WERI-Rb-1 (cell line): ENCODE measurements at regions not wholly inside any gene's neighbourhood (a gene's known extent, or its start where the extent isn't known, plus 50 kb on each side); places are given as distances from the start of the nearest gene placed in this dataset.
"Not testable (repeated sequence)": the region's sequence is repeated elsewhere in the genome, so short reads cannot be mapped to it uniquely, and the experiment has no call there.

Experiments used
- DNase-seq: peaks from one replicate; pipeline ENCODE4 v3.0.0-alpha.2; 2020
- H3K27ac ChIP-seq: fragments of 250-450 bp; sonication (Bioruptor Pico); 2 replicates; pipeline ENCODE4 v1.5.1; 2020; ENCODE audit warnings: mild to moderate bottlenecking, moderate library complexity
- H3K27me3 ChIP-seq: fragments of 250-450 bp; sonication (Bioruptor Pico); 2 replicates; pipeline ENCODE4 v1.5.1; 2021; ENCODE audit warnings: mild to moderate bottlenecking, low read depth, moderate library complexity; ENCODE audit not compliant: insufficient read depth, severe bottlenecking
- H3K36me3 ChIP-seq: fragments of 250-450 bp; sonication (Bioruptor Pico); 2 replicates; pipeline ENCODE4 v1.5.1; 2020; ENCODE audit warnings: mild to moderate bottlenecking, moderate library complexity
- H3K4me3 ChIP-seq: 2 replicates; pipeline ENCODE4 v1.5.1; 2011; ENCODE audit warnings: low read depth, mild to moderate bottlenecking, control low read depth, low read length
- H3K9me3 ChIP-seq: fragments of 250-450 bp; sonication (Bioruptor Pico); 2 replicates; pipeline ENCODE4 v1.5.1; 2021; ENCODE audit warnings: mild to moderate bottlenecking, moderate library complexity; ENCODE audit not compliant: severe bottlenecking
- TF ChIP-seq, protein P1 (sequence below): IDR thresholded peaks from 2 replicates; pipeline ENCODE4 v1.5.1; 2011; ENCODE audit warnings: low read depth, mild to moderate bottlenecking, control low read depth, inconsistent platforms, low read length

DNA sequence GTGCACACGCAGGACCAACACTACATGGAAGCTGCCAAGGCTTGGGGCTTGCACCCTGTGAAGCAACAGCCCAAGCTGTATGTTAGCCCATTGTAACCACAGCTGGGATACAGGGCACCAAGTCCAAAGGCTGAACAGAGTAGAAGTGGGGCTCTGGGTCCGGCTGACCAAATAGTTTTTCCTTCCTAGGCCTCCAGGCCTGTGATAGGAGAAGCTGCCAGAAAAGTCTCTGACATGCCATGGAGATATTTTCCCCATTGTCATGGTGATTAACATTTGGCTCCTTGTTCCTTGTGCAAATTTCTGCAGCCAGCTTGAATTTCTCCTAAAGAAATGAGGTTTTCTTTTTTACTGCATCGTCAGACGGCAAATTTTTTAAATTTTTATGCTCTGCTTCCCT lies 941.2 kb downstream of the FAM181B start:
- no peaks in the 10 kb centered on the region for H3K27me3 ChIP-seq
- no peaks in the 10 kb centered on the region for H3K9me3 ChIP-seq
- H3K4me3 ChIP-seq, result no peak overlapping the region
- no peaks in the 10 kb centered on the region for H3K36me3 ChIP-seq
- no peak overlapping the region for H3K27ac ChIP-seq
- no peak for DNase-seq
- TF ChIP-seq, protein P1, sequence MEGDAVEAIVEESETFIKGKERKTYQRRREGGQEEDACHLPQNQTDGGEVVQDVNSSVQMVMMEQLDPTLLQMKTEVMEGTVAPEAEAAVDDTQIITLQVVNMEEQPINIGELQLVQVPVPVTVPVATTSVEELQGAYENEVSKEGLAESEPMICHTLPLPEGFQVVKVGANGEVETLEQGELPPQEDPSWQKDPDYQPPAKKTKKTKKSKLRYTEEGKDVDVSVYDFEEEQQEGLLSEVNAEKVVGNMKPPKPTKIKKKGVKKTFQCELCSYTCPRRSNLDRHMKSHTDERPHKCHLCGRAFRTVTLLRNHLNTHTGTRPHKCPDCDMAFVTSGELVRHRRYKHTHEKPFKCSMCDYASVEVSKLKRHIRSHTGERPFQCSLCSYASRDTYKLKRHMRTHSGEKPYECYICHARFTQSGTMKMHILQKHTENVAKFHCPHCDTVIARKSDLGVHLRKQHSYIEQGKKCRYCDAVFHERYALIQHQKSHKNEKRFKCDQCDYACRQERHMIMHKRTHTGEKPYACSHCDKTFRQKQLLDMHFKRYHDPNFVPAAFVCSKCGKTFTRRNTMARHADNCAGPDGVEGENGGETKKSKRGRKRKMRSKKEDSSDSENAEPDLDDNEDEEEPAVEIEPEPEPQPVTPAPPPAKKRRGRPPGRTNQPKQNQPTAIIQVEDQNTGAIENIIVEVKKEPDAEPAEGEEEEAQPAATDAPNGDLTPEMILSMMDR, result no peak

DNA sequence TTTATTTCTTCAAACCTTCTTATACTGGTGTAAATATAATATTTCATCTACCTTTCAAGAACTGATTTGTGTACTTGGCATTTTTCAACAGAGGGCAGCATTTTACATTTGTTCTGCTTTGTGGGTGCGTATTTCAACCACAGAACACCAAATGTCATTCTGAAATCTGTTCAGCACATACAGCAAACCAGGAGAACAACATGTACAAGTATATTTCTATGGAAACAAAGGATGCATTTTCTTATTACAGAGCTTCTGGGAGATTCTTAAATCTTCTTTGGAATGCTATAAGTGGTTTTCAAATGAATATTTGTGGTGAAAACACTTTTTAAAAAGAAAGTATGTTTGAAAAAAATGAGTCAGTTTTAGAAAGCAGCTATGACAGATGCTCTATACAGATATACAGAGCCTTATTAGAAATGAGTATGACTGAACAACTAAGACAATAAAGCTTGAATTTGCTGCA lies 946.0 kb downstream of the FAM181B start:
- Histone ChIP-seq H3K4me3 (no peak overlapping the region), H3K27me3 (no peaks in the 10 kb centered on the region), H3K36me3 (no peaks in the 10 kb centered on the region), H3K27ac (no peak overlapping the region), H3K9me3 (no peaks in the 10 kb centered on the region)
- TF ChIP-seq, protein P1, result no peak
- DNase-seq, result no peak

DNA sequence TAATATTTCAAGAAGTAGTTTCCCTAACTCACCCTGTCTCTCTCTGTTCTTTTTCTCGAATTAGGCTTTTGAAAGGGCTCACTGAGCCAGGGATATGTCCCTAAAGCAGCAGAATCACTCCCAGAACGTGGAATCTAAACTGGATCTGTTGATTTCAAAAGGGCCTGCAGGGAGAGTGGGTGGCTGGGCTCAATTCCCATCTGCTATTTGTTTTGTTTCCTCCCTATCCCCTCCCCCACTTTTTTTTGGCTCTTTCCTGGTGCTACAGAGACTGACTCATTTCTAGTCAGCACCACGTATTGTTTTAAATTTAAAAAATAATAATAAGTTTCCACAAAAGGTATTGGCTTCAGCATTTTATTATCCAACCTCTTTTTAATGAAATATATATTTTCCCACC lies 961.5 kb downstream of the FAM181B start:
- Histone ChIP-seq H3K36me3 (no peaks in the 10 kb centered on the region), H3K9me3 (no peaks in the 10 kb centered on the region), H3K27ac (no peak overlapping the region), H3K27me3 (no peaks in the 10 kb centered on the region), H3K4me3 (no peak overlapping the region)
- DNase-seq, result no peak
- TF ChIP-seq, protein P1, result no peak

DNA sequence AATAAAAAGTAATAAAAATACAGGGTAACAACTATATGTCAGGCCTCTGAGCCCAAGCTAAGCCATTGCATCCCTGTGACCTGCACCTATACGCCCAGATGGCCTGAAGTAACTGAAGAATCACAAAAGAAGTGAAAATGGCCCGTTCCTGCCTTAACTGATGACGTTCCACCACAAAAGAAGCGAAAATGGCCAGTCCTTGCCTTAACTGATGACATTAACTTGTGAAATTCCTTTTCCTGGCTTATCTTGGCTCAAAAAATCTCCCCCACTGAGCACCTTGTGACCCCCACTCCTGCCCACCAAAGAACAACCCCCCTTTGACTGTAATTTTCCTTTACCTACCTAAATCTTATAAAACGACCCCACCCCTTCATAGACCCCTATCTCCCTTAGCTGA lies 963.8 kb downstream of the FAM181B start:
- not testable (repeated sequence) for H3K27me3 ChIP-seq, H3K36me3 ChIP-seq, H3K4me3 ChIP-seq, H3K9me3 ChIP-seq, DNase-seq, H3K27ac ChIP-seq

DNA sequence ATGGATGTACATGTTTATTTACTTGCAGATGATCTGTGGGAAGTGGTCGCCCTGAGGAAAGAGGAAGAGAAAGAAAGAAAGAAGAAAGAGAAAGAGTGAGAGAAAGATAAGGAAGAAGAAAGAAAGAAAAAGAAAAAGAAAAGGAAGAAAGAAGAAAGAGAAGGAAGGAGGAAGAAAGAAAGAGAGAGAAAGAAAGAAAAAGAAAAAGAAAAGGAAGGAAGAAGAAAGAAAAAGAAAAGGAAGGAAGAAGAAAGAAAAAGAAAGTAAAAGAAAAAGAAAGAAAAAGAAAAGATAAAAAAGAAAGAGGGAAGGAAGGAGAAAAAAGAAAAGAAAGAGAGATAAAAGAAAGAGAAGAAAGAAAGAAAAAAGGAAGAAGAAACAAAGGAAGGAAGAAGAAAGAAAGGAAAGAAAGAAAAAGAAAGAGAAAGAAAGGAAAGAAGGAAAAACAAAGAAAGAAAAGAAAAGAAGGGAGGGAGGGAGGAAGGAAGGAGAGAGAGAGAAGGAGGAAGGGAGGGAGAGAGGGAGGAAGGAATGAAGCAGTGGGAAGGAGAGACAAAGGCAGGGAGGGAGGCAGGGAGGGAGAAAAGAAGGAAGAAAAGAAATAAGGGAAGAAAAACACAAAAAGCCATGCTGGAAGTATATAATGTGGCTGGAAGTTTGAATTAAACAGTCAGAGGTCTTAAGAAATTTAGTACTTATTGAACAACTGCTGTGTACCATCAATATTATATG lies 976.6 kb downstream of the FAM181B start:
- H3K9me3 ChIP-seq, result no peaks in the 10 kb centered on the region
- no peak for DNase-seq
- TF ChIP-seq, protein P1, result no peak

DNA sequence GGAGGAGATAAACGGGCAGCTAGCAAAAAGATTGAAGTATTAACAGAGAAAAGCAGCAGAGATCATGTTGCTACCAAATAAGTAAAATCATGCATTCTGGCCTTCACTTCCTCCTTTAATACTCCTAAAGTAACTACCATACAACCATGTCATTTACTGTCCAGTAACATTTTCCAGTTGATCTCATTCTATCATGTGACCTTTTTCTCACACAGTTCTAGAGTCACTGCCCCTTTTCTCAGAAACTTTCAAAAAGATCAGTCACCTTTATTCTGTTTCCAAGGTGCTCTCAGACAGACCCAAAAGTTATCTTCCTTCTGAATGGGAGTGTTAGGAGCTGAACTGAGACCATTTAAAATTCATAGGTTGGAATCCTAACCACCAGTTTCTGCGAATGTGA lies 984.4 kb downstream of the FAM181B start:
- DNase-seq, result no peak
- H3K27me3 ChIP-seq, result no peaks in the 10 kb centered on the region
- no peaks in the 10 kb centered on the region for H3K36me3 ChIP-seq
- H3K27ac ChIP-seq, result no peak overlapping the region
- TF ChIP-seq, protein P1, result no peak
- no peak overlapping the region for H3K4me3 ChIP-seq
- no peaks in the 10 kb centered on the region for H3K9me3 ChIP-seq

More for the DNA sequence above, 976.6 kb downstream of the FAM181B start:
- Histone ChIP-seq H3K36me3 (no peaks in the 10 kb centered on the region), H3K27ac (no peak overlapping the region), H3K27me3 (no peaks in the 10 kb centered on the region), H3K4me3 (no peak overlapping the region)
